HepG2 (cell line): ENCODE measurements at regions not wholly inside any gene's neighbourhood (a gene's known extent, or its start where the extent isn't known, plus 50 kb on each side); places are given as distances from the start of the nearest gene placed in this dataset.

Experiments used
- AHR ChIP-seq: IDR thresholded peaks from 2 replicates; pipeline ENCODE4 v1.6.1; 2018; ENCODE audit warnings: missing genetic modification reagents, missing compliant biosample characterization
- ARNT2 ChIP-seq: sonication (generic); formaldehyde crosslinking; IDR thresholded peaks from 2 replicates; pipeline ENCODE4 v1.8.0; 2022; ENCODE audit warnings: mild to moderate bottlenecking, low read depth, missing genetic modification reagents, moderate library complexity
- ATAD3A ChIP-seq: sonication (generic); formaldehyde crosslinking; IDR thresholded peaks from 2 replicates; pipeline ENCODE4 v1.4.0; 2020; ENCODE audit warnings: missing genetic modification reagents
- CEBPG ChIP-seq: IDR thresholded peaks from 2 replicates; pipeline ENCODE4 v1.6.1; 2016
- ETV5 ChIP-seq: IDR thresholded peaks from 2 replicates; pipeline ENCODE4 v1.6.1; 2018; ENCODE audit warnings: missing biosample characterization, missing genetic modification reagents, inconsistent platforms, borderline replicate concordance
- FOXO1 ChIP-seq: sonication (generic); formaldehyde crosslinking; IDR thresholded peaks from 2 replicates; pipeline ENCODE4 v1.4.0; 2020; ENCODE audit warnings: missing genetic modification reagents
- HMG20A ChIP-seq: IDR thresholded peaks from 2 replicates; pipeline ENCODE4 v1.6.1; 2016; ENCODE audit warnings: borderline replicate concordance
- JUND ChIP-seq: sonication (generic); formaldehyde crosslinking; IDR thresholded peaks from 2 replicates; pipeline ENCODE4 v1.8.0; 2022; ENCODE audit warnings: mild to moderate bottlenecking, missing genetic modification reagents
- KLF12 ChIP-seq: sonication (generic); formaldehyde crosslinking; IDR thresholded peaks from 2 replicates; pipeline ENCODE4 v1.4.0; 2020; ENCODE audit warnings: missing genetic modification reagents, borderline replicate concordance
- MIER2 ChIP-seq: IDR thresholded peaks from 2 replicates; pipeline ENCODE4 v1.6.1; 2016; ENCODE audit warnings: missing biosample characterization, missing genetic modification reagents
- MIER3 ChIP-seq: IDR thresholded peaks from 2 replicates; pipeline ENCODE4 v1.6.1; 2016; ENCODE audit warnings: missing compliant biosample characterization, borderline replicate concordance
- NCOA2 ChIP-seq: sonication (generic); formaldehyde crosslinking; IDR thresholded peaks from 2 replicates; pipeline ENCODE4 v1.8.0; 2022; ENCODE audit warnings: inconsistent platforms
- NCOR1 ChIP-seq: fragments of 200-600 bp; sonication (generic); IDR thresholded peaks from 2 replicates; pipeline ENCODE4 v1.7.0; 2017; ENCODE audit warnings: antibody characterized with exemption, low read length, borderline replicate concordance
- NFKBIZ ChIP-seq: IDR thresholded peaks from 2 replicates; pipeline ENCODE4 v1.6.1; 2018; ENCODE audit warnings: missing genetic modification reagents, missing compliant biosample characterization
- RBFOX2 ChIP-seq: fragments of 200-400 bp; formaldehyde crosslinking; IDR thresholded peaks from 2 replicates; pipeline ENCODE4 v1.6.1; 2017; ENCODE audit warnings: low read depth, mild to moderate bottlenecking, low read length
- SAP130 ChIP-seq: IDR thresholded peaks from 2 replicates; pipeline ENCODE4 v1.6.1; 2016; ENCODE audit warnings: low read depth
- SOX13 ChIP-seq, 3 experiments: fragments of 450-650 bp in 1 of 3; sonication (generic) in 1 of 3; formaldehyde crosslinking in 1 of 3; IDR thresholded peaks in 2 of 3; conservative IDR thresholded peaks in 1 of 3; 2 replicates each; pipeline versions ENCODE4 v1.5.0 to v1.6.1; 2016 to 2020; ENCODE audit warnings: antibody characterized with exemption in 1 of 3, mild to moderate bottlenecking in 1 of 3, missing compliant biosample characterization in 1 of 3, missing genetic modification reagents in 1 of 3, moderate library complexity in 1 of 3
- SOX6 ChIP-seq, 2 experiments: fragments of 450-650 bp in 1 of 2; sonication (generic) in 1 of 2; formaldehyde crosslinking in 1 of 2; IDR thresholded peaks; 2 replicates each; pipeline versions ENCODE4 v1.4.0 to v1.6.1; 2017 to 2020; ENCODE audit warnings: antibody characterized with exemption in 1 of 2, mild to moderate bottlenecking in 1 of 2, missing genetic modification reagents in 1 of 2
- TEF ChIP-seq: sonication (generic); formaldehyde crosslinking; IDR thresholded peaks from 2 replicates; pipeline ENCODE4 v1.5.0; 2020; ENCODE audit warnings: missing genetic modification reagents
- THAP11 ChIP-seq: IDR thresholded peaks from 2 replicates; pipeline ENCODE4 v1.6.1; 2016; ENCODE audit warnings: missing biosample characterization, missing genetic modification reagents
- ZFP1 ChIP-seq: IDR thresholded peaks from 2 replicates; pipeline ENCODE4 v1.6.1; 2016
- ZNF160 ChIP-seq: sonication (generic); formaldehyde crosslinking; IDR thresholded peaks from 2 replicates; pipeline ENCODE4 v1.8.0; 2022; ENCODE audit warnings: mild to moderate bottlenecking, inconsistent platforms, missing genetic modification reagents
- ZNF3 ChIP-seq: IDR thresholded peaks from 2 replicates; pipeline ENCODE4 v1.7.0; 2017; ENCODE audit warnings: inconsistent platforms
- ZNF775 ChIP-seq: sonication (generic); formaldehyde crosslinking; IDR thresholded peaks from 2 replicates; pipeline ENCODE4 v1.4.0; 2020; ENCODE audit warnings: missing genetic modification reagents, mild to moderate bottlenecking, moderate library complexity, borderline replicate concordance
- TF ChIP-seq, protein P1 (sequence below): sonication (generic); formaldehyde crosslinking; IDR thresholded peaks from 2 replicates; pipeline ENCODE4 v1.8.0; 2022; ENCODE audit warnings: missing genetic modification reagents, low read depth, mild to moderate bottlenecking, borderline replicate concordance
- TF ChIP-seq, protein P2 (sequence below): IDR thresholded peaks from 2 replicates; pipeline ENCODE4 v1.6.1; 2012; ENCODE audit warnings: low read depth, low read length, improper control_type of control experiment
- TF ChIP-seq, protein P3 (sequence below): IDR thresholded peaks from 2 replicates; pipeline ENCODE4 v1.6.1; 2016; ENCODE audit warnings: mild to moderate bottlenecking

GRCh38 chrX:25523574-25524540 lies 508.1 kb upstream of the ARX start (continued):
- TF ChIP-seq, protein P1, sequence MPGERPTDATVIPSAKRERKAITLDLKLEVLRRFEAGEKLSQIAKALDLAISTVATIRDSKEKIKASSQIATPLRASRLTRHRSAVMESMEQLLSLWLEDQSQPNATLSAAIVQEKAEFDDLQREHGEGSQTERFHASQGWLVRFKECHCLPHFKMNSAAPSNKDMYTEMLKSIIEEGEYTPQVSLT (CRISPR knock-in tag): no peak
- TF ChIP-seq ZNF160 (CRISPR knock-in tag) (no peak), THAP11 (CRISPR knock-in tag) (0 out of 2 replicates have a peak, but pooled peaks have one; percentile 17), CEBPG (CRISPR knock-in tag) (peak; percentile 95), JUND (CRISPR knock-in tag) (peak; percentile 98), MIER3 (CRISPR knock-in tag) (peak; percentile 39; the same call in 1 of the 2 replicates), RBFOX2 (no peak), ATAD3A (CRISPR knock-in tag) (no peak), ZNF775 (CRISPR knock-in tag) (no peak), SAP130 (CRISPR knock-in tag) (0 out of 2 replicates have a peak, but pooled peaks have one; percentile 21), ARNT2 (CRISPR knock-in tag) (no peak), ZFP1 (CRISPR knock-in tag) (0 out of 2 replicates have a peak, but pooled peaks have one; percentile 32), TEF (CRISPR knock-in tag) (no peak), MIER2 (CRISPR knock-in tag) (0 out of 2 replicates have a peak, but pooled peaks have one; percentile 41), NFKBIZ (CRISPR knock-in tag) (no peak), NCOA2 (CRISPR knock-in tag) (peak; percentile 54), HMG20A (peak; percentile 75), KLF12 (no peak), AHR (no peak), FOXO1 (CRISPR knock-in tag) (peak; percentile 21; the same call in 1 of the 2 replicates), ETV5 (peak; percentile 41; the same call in 1 of the 2 replicates), ZNF3 (CRISPR knock-in tag) (peak; percentile 59), SOX13 (IDR thresholded peaks at IDR 0.05) (no peak), SOX13 (CRISPR knock-in tag; conservative IDR thresholded peaks at IDR 0.05 in 1 of 2, IDR thresholded peaks at IDR 0.05 in 1 of 2) (peak in 1 of 2 experiments; percentile 55; a peak in 1 of 4 replicates), SOX6 (IDR thresholded peaks at IDR 0.05) (no peak), SOX6 (CRISPR knock-in tag; IDR thresholded peaks at IDR 0.05) (peak; percentile 38; the same call in 1 of the 2 replicates), NCOR1 (peak; percentile 21; the same call in 1 of the 2 replicates)
- TF ChIP-seq, protein P2, sequence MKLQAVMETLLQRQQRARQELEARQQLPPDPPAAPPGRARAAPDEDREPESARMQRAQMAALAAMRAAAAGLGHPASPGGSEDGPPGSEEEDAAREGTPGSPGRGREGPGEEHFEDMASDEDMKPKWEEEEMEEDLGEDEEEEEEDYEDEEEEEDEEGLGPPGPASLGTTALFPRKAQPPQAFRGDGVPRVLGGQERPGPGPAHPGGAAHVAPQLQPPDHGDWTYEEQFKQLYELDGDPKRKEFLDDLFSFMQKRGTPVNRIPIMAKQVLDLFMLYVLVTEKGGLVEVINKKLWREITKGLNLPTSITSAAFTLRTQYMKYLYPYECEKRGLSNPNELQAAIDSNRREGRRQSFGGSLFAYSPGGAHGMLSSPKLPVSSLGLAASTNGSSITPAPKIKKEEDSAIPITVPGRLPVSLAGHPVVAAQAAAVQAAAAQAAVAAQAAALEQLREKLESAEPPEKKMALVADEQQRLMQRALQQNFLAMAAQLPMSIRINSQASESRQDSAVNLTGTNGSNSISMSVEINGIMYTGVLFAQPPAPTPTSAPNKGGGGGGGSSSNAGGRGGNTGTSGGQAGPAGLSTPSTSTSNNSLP: peak; percentile 80
- TF ChIP-seq, protein P3, sequence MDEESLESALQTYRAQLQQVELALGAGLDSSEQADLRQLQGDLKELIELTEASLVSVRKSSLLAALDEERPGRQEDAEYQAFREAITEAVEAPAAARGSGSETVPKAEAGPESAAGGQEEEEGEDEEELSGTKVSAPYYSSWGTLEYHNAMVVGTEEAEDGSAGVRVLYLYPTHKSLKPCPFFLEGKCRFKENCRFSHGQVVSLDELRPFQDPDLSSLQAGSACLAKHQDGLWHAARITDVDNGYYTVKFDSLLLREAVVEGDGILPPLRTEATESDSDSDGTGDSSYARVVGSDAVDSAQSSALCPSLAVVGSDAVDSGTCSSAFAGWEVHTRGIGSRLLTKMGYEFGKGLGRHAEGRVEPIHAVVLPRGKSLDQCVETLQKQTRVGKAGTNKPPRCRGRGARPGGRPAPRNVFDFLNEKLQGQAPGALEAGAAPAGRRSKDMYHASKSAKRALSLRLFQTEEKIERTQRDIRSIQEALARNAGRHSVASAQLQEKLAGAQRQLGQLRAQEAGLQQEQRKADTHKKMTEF (CRISPR knock-in tag): peak; percentile 57; the same call in 1 of the 2 replicates
